ENCODE measurements at regions not wholly inside any gene's neighbourhood (a gene's known extent, or its start where the extent isn't known, plus 50 kb on each side); places are given as distances from the start of the nearest gene placed in this dataset.

DNA sequence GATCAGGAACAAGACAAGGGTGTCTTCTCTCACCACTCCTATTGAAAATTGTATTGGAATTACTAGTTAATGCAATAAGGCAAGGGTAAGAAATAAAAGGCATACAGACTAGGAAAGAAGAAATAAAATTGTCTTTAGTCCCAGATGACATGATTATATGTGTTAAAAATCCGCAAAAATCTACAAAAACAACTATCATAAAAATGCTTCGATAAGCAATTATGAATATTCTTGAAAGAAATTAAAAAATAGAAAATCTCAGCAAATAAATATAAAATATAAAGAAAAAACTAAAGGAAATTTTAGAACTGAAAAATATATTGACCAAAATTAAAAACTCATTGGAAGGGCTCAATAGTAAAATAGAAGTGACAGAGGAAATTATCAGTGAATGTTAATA is 243.3 kb downstream of the ZNF674 start:
- no peak for TF ChIP-seq CTCF (IDR thresholded peaks at IDR 0.05)
- no peak for TF ChIP-seq POLR2A (IDR thresholded peaks at IDR 0.05)
